PC-3 (cell line): ENCODE measurements at regions not wholly inside any gene's neighbourhood (a gene's known extent, or its start where the extent isn't known, plus 50 kb on each side); places are given as distances from the start of the nearest gene placed in this dataset.

Source experiments
- ATAC-seq: fragments of 200-7000 bp; cut with Tn5 transposase; 2 replicates; pipeline ENCODE4 v1.9.1; 2020; ENCODE audit warnings: mild to moderate bottlenecking, moderate library complexity
- BruUV-seq: library from RNA; stranded (reverse); fragments of 400-500 nt; replicated peaks from 2 replicates; lab custom pipeline; 2021; lab: Mats Ljungman, UMichigan
- CTCF ChIA-PET: fragments of 300-600 bp; sonication (Branson Sonifier 250); formaldehyde crosslinking; loops from one replicate; lab custom pipeline; 2022; ENCODE audit warnings: antibody characterized with exemption; lab: Charles Lee
- POLR2A ChIA-PET: fragments of 300-600 bp; sonication (Branson Sonifier 250); formaldehyde crosslinking; loops from one replicate; lab custom pipeline; 2022; ENCODE audit warnings: antibody characterized with exemption; ENCODE audit not compliant: unreplicated experiment; lab: Charles Lee
- DNase-seq: peaks from one replicate; pipeline ENCODE4 v3.0.0-alpha.2; 2015
- H2AFZ ChIP-seq: fragments of 300-600 bp; sonication (generic); 2 replicates; pipeline ENCODE4 v1.6.0; 2016; ENCODE audit warnings: antibody characterized with exemption, low read length
- H3F3A ChIP-seq: fragments of 300-600 bp; sonication (generic); one replicate; pipeline ENCODE4 v1.6.0; 2017; ENCODE audit warnings: antibody characterized with exemption, low read length, control low read depth, mild to moderate bottlenecking; ENCODE audit not compliant: unreplicated experiment
- H3K27ac ChIP-seq: fragments of 300-600 bp; sonication (generic); 2 replicates; pipeline ENCODE4 v1.5.1; 2016; ENCODE audit warnings: mild to moderate bottlenecking, low read length
- H3K27me3 ChIP-seq: fragments of 300-600 bp; sonication (generic); 2 replicates; pipeline ENCODE4 v1.6.1; 2016; ENCODE audit warnings: low read length, mixed read lengths
- H3K36me3 ChIP-seq: fragments of 300-600 bp; sonication (generic); 2 replicates; pipeline ENCODE4 v1.6.1; 2016; ENCODE audit warnings: low read depth, mixed run types, low read length, mixed read lengths
- H3K4me1 ChIP-seq: fragments of 300-600 bp; sonication (generic); 2 replicates; pipeline ENCODE4 v1.5.1; 2016; ENCODE audit warnings: low read length; ENCODE audit not compliant: insufficient read depth
- H3K4me2 ChIP-seq: fragments of 300-600 bp; sonication (generic); 2 replicates; pipeline ENCODE4 v1.6.0; 2016; ENCODE audit warnings: low read length
- H3K4me3 ChIP-seq: fragments of 300-600 bp; sonication (generic); 2 replicates; pipeline ENCODE4 v1.5.1; 2016; ENCODE audit warnings: mild to moderate bottlenecking, low read length, mixed read lengths
- H3K79me2 ChIP-seq: fragments of 300-600 bp; sonication (generic); 2 replicates; pipeline ENCODE4 v1.6.1; 2017; ENCODE audit warnings: low read length, mixed read lengths
- H3K9ac ChIP-seq: fragments of 300-600 bp; sonication (generic); 2 replicates; pipeline ENCODE4 v1.6.0; 2016; ENCODE audit warnings: mild to moderate bottlenecking, low read length
- H3K9me2 ChIP-seq: fragments of 300-600 bp; sonication (generic); replicated peaks from 2 replicates; pipeline ENCODE4 v1.6.1; 2016; ENCODE audit warnings: mixed run types, low read length, mixed read lengths
- H3K9me3 ChIP-seq: fragments of 300-600 bp; sonication (generic); 2 replicates; pipeline ENCODE4 v1.6.1; 2016; ENCODE audit warnings: low read length, mixed read lengths
- H4K20me1 ChIP-seq: fragments of 300-600 bp; sonication (generic); 2 replicates; pipeline ENCODE4 v1.6.1; 2016; ENCODE audit warnings: low read length, mixed read lengths
- CTCF ChIP-seq: fragments of 300-600 bp; sonication (generic); conservative IDR thresholded peaks from 2 replicates; pipeline ENCODE4 v1.5.1; 2017; ENCODE audit warnings: antibody characterized with exemption, low read depth, mild to moderate bottlenecking, low read length
- EZH2 ChIP-seq: fragments of 300-600 bp; sonication (generic); IDR thresholded peaks from one replicate; pipeline ENCODE4 v1.6.1; 2017; ENCODE audit warnings: antibody characterized with exemption, mild to moderate bottlenecking, low read length; ENCODE audit not compliant: unreplicated experiment
- EZH2phosphoT487 ChIP-seq: fragments of 300-600 bp; sonication (generic); IDR thresholded peaks from 2 replicates; pipeline ENCODE4 v1.6.1; 2018; ENCODE audit warnings: mild to moderate bottlenecking, antibody characterized with exemption, low read length, borderline replicate concordance
- intact Hi-C: fragments of 100-400 bp; cut with micrococcal nuclease; formaldehyde crosslinking; loops from 2 replicates; pipeline ENCODE4 v1.9.0; 2023

GRCh38 chr13:86368924-86369323 lies 569.7 kb upstream of the SLITRK6 start:
- CTCF ChIA-PET: no interaction called here
- H3K27me3 ChIP-seq: no peaks in the 10 kb centered on the region
- no peak overlapping the region for H3K9ac ChIP-seq
- no TSS peak for BruUV-seq
- no peaks in the 10 kb centered on the region for H3F3A ChIP-seq
- H3K79me2 ChIP-seq: no peaks in the 10 kb centered on the region
- intact Hi-C loops: no loop called here
- H3K36me3 ChIP-seq: no peaks in the 10 kb centered on the region
- no peak overlapping the region for H3K4me2 ChIP-seq
- no peaks in the 10 kb centered on the region for H3K9me3 ChIP-seq
- no peak for ATAC-seq
- H3K4me3 ChIP-seq: no peak overlapping the region
- H3K27ac ChIP-seq: no peak overlapping the region
- no peaks in the 10 kb centered on the region for H3K4me1 ChIP-seq
- POLR2A ChIA-PET: no interaction called here
- TF ChIP-seq EZH2phosphoT487 (no peak), EZH2 (no peak), CTCF (no peak)
- no peaks in the 10 kb centered on the region for H4K20me1 ChIP-seq
- DNase-seq: no peak
- no peak overlapping the region for H2AFZ ChIP-seq
- H3K9me2 ChIP-seq: no peaks in the 10 kb centered on the region

GRCh38 chr13:86377451-86377850 lies 578.2 kb upstream of the SLITRK6 start:
- Histone ChIP-seq H3F3A (no peaks in the 10 kb centered on the region), H3K79me2 (no peaks in the 10 kb centered on the region), H3K9me2 (no peaks in the 10 kb centered on the region), H2AFZ (no peak overlapping the region), H3K27me3 (no peaks in the 10 kb centered on the region), H3K4me2 (no peak overlapping the region), H4K20me1 (no peaks in the 10 kb centered on the region), H3K36me3 (no peaks in the 10 kb centered on the region), H3K4me1 (no peaks in the 10 kb centered on the region), H3K4me3 (no peak overlapping the region), H3K9me3 (no peaks in the 10 kb centered on the region), H3K27ac (no peak overlapping the region), H3K9ac (no peak overlapping the region)
- DNase-seq: no peak
- POLR2A ChIA-PET: no interaction called here
- no peak for ATAC-seq
- intact Hi-C loops: no loop called here
- no TSS peak for BruUV-seq
- CTCF ChIA-PET: no interaction called here
- TF ChIP-seq EZH2 (no peak), CTCF (no peak), EZH2phosphoT487 (no peak)

DNA sequence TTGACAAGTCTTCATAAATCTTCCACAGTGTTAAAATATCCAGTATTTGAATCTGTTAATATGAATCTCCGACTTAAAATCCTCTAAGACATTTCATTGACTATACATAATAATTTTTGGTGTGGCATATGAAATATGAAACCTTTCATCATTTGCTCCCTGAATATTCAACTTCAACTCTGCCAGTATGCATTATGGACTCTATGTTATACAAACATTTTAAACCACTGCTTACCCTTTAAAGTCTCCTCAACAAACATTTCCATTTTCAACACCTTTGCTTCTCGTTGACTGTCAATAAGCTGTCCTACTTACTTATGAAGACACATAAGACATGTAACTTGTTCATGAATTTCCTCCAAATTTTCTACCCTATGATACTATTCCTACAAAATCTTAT lies 579.4 kb upstream of the SLITRK6 start:
- BruUV-seq: no TSS peak
- ChIA-PET POLR2A (no interaction called here), CTCF (no interaction called here)
- H3F3A ChIP-seq: no peaks in the 10 kb centered on the region
- no peak for ATAC-seq
- no peaks in the 10 kb centered on the region for H4K20me1 ChIP-seq
- no peak for DNase-seq
- no peaks in the 10 kb centered on the region for H3K9me2 ChIP-seq
- no peaks in the 10 kb centered on the region for H3K79me2 ChIP-seq
- TF ChIP-seq EZH2phosphoT487: no peak
- no peak for TF ChIP-seq CTCF
- no peak for TF ChIP-seq EZH2
- H3K9me3 ChIP-seq: no peaks in the 10 kb centered on the region
- no peak overlapping the region for H3K9ac ChIP-seq
- H3K27ac ChIP-seq: no peak overlapping the region
- H2AFZ ChIP-seq: no peak overlapping the region
- intact Hi-C loops: no loop called here
- H3K36me3 ChIP-seq: no peaks in the 10 kb centered on the region
- no peak overlapping the region for H3K4me2 ChIP-seq
- no peaks in the 10 kb centered on the region for H3K27me3 ChIP-seq
- no peaks in the 10 kb centered on the region for H3K4me1 ChIP-seq
- H3K4me3 ChIP-seq: no peak overlapping the region
